ENCODE measurements at regions not wholly inside any gene's neighbourhood (a gene's known extent, or its start where the extent isn't known, plus 50 kb on each side); places are given as distances from the start of the nearest gene placed in this dataset.

- TF ChIP-seq CTCF (IDR thresholded peaks at IDR 0.05) (no peak), POLR2AphosphoS5 (IDR thresholded peaks at IDR 0.05) (no peak)
Observed at GRCh38 chr7:84722086-84722485, 464.8 kb downstream of the SEMA3D start.
